Neural progenitor cell (in vitro differentiated cells): ENCODE measurements at regions not wholly inside any gene's neighbourhood (a gene's known extent, or its start where the extent isn't known, plus 50 kb on each side); places are given as distances from the start of the nearest gene placed in this dataset.
A peak's percentile ranks its signal among the peaks of the same experiment; 100 is the strongest.

ENCODE experiments used
- DNase-seq: peaks from one replicate; pipeline ENCODE4 v3.0.0-alpha.2; 2016; ENCODE audit warnings: low spot score
- H2AFZ ChIP-seq: fragments of 200-600 bp; sonication (generic); replicated peaks from 2 replicates; pipeline ENCODE4 v1.6.1; 2016; ENCODE audit warnings: antibody characterized with exemption
- H3F3A ChIP-seq: fragments of 200-600 bp; sonication (generic); 2 replicates; pipeline ENCODE4 v1.6.1; 2016; ENCODE audit warnings: antibody characterized with exemption, low read depth
- H3K27ac ChIP-seq: fragments of 200-600 bp; sonication (generic); 2 replicates; pipeline ENCODE4 v1.5.1; 2016; ENCODE audit warnings: mild to moderate bottlenecking
- H3K27me3 ChIP-seq: fragments of 200-600 bp; sonication (generic); 2 replicates; pipeline ENCODE4 v1.6.1; 2016; ENCODE audit warnings: mild to moderate bottlenecking, moderate library complexity
- H3K36me3 ChIP-seq: fragments of 200-600 bp; sonication (generic); 2 replicates; pipeline ENCODE4 v1.5.1; 2016
- H3K4me1 ChIP-seq: fragments of 200-600 bp; sonication (generic); 2 replicates; pipeline ENCODE4 v1.6.1; 2016; ENCODE audit warnings: mixed run types
- H3K4me2 ChIP-seq: fragments of 200-600 bp; sonication (generic); 2 replicates; pipeline ENCODE4 v1.6.1; 2016
- H3K4me3 ChIP-seq: fragments of 200-600 bp; sonication (generic); 2 replicates; pipeline ENCODE4 v1.5.1; 2016
- H3K79me2 ChIP-seq: fragments of 200-600 bp; sonication (generic); 2 replicates; pipeline ENCODE4 v1.6.1; 2016; ENCODE audit warnings: low read depth
- H3K9ac ChIP-seq: fragments of 200-600 bp; sonication (generic); 2 replicates; pipeline ENCODE4 v1.6.1; 2016
- H3K9me3 ChIP-seq: fragments of 200-600 bp; sonication (generic); 2 replicates; pipeline ENCODE4 v1.5.1; 2016; ENCODE audit warnings: low read depth
- H4K20me1 ChIP-seq: fragments of 200-600 bp; sonication (generic); 2 replicates; pipeline ENCODE4 v1.6.1; 2016; ENCODE audit warnings: low read depth
- H3K27ac Mint-ChIP-seq: 3 replicates; pipeline ENCODE4 v1.8.0; 2021; ENCODE audit warnings: mixed read lengths
- H3K27me3 Mint-ChIP-seq: 2 replicates; pipeline ENCODE4 v1.8.0; 2022; ENCODE audit warnings: low read depth, mild to moderate bottlenecking, inconsistent platforms, moderate library complexity, mixed read lengths; ENCODE audit not compliant: insufficient read depth
- H3K36me3 Mint-ChIP-seq: 3 replicates; pipeline ENCODE4 v1.8.0; 2021; ENCODE audit warnings: mixed read lengths
- H3K4me1 Mint-ChIP-seq: 3 replicates; pipeline ENCODE4 v1.8.0; 2021; ENCODE audit warnings: mixed read lengths
- H3K4me3 Mint-ChIP-seq: 3 replicates; pipeline ENCODE4 v1.8.0; 2021; ENCODE audit warnings: mild to moderate bottlenecking, moderate library complexity, mixed read lengths
- H3K9me3 Mint-ChIP-seq: 3 replicates; pipeline ENCODE4 v1.8.0; 2020; ENCODE audit warnings: mixed read lengths
- EZH2 ChIP-seq: fragments of 200-600 bp; sonication (generic); IDR thresholded peaks from 2 replicates; pipeline ENCODE4 v1.6.1; 2017; ENCODE audit warnings: antibody characterized with exemption, mild to moderate bottlenecking, moderate library complexity
- EZH2phosphoT487 ChIP-seq: fragments of 200-600 bp; sonication (generic); IDR thresholded peaks from 2 replicates; pipeline ENCODE4 v1.6.1; 2017; ENCODE audit warnings: antibody characterized with exemption
- TF ChIP-seq, protein P1 (sequence below): fragments of 200-600 bp; sonication (generic); IDR thresholded peaks from 2 replicates; pipeline ENCODE4 v1.5.1; 2017; ENCODE audit warnings: antibody characterized with exemption, mild to moderate bottlenecking

DNA sequence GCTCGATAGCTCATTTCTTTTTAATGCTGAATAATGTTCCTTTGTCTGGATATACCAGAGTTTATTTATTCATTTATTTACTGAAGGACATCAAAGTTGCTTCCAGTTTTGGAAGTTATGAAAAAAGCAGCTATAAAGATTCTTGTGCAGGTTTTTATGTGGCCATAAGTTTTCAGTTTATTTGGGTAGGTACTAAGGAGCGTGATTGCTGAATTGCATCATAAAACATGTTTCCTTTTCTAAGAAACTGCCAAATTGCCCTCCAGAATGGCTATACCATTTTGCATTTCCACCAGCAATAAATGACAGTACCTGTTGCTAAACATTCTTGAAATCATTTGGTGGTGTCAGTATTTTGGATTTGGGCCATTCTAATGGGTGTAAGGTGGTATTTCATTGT is 1067.7 kb upstream of the SPRY2 start:
- Histone ChIP-seq H3K4me3 (no peak overlapping the region), H3K79me2 (no peaks in the 10 kb centered on the region), H4K20me1 (no peaks in the 10 kb centered on the region), H3K4me2 (no peak overlapping the region), H3K4me1 (no peaks in the 10 kb centered on the region), H3K27ac (no peak overlapping the region), H3K9me3 (no peaks in the 10 kb centered on the region), H2AFZ (no peak overlapping the region), H3K27me3 (no peaks in the 10 kb centered on the region), H3K36me3 (no peaks in the 10 kb centered on the region), H3K9ac (no peak overlapping the region), H3F3A (no peaks in the 10 kb centered on the region)
- H3K27me3 Mint-ChIP-seq, result no peaks in the 10 kb centered on the region
- H3K36me3 Mint-ChIP-seq, result no peaks in the 10 kb centered on the region
- no peaks in the 10 kb centered on the region for H3K4me1 Mint-ChIP-seq
- no peak for DNase-seq
- no peak overlapping the region for H3K27ac Mint-ChIP-seq
- no peak overlapping the region for H3K4me3 Mint-ChIP-seq
- TF ChIP-seq EZH2, result no peak
- TF ChIP-seq EZH2phosphoT487, result no peak
- TF ChIP-seq, protein P1, sequence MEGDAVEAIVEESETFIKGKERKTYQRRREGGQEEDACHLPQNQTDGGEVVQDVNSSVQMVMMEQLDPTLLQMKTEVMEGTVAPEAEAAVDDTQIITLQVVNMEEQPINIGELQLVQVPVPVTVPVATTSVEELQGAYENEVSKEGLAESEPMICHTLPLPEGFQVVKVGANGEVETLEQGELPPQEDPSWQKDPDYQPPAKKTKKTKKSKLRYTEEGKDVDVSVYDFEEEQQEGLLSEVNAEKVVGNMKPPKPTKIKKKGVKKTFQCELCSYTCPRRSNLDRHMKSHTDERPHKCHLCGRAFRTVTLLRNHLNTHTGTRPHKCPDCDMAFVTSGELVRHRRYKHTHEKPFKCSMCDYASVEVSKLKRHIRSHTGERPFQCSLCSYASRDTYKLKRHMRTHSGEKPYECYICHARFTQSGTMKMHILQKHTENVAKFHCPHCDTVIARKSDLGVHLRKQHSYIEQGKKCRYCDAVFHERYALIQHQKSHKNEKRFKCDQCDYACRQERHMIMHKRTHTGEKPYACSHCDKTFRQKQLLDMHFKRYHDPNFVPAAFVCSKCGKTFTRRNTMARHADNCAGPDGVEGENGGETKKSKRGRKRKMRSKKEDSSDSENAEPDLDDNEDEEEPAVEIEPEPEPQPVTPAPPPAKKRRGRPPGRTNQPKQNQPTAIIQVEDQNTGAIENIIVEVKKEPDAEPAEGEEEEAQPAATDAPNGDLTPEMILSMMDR, result no peak
- H3K9me3 Mint-ChIP-seq, result no peaks in the 10 kb centered on the region

- no peaks in the 10 kb centered on the region for H3F3A ChIP-seq
- no peaks in the 10 kb centered on the region for H3K9me3 ChIP-seq
- no peak overlapping the region for H3K27ac ChIP-seq
- H3K27me3 ChIP-seq, result no peaks in the 10 kb centered on the region
- TF ChIP-seq EZH2phosphoT487 (no peak), EZH2 (no peak)
- TF ChIP-seq, protein P1, result no peak
- H3K9ac ChIP-seq, result no peak overlapping the region
- H3K4me3 ChIP-seq, result no peak overlapping the region
- Mint-ChIP-seq H3K27ac (no peak overlapping the region), H3K4me1 (no peaks in the 10 kb centered on the region), H3K4me3 (no peak overlapping the region), H3K36me3 (no peaks in the 10 kb centered on the region), H3K27me3 (no peaks in the 10 kb centered on the region), H3K9me3 (no peaks in the 10 kb centered on the region)
- H3K4me2 ChIP-seq, result no peak overlapping the region
- no peaks in the 10 kb centered on the region for H3K79me2 ChIP-seq
- no peak for DNase-seq
- H4K20me1 ChIP-seq, result no peaks in the 10 kb centered on the region
- no peaks in the 10 kb centered on the region for H3K36me3 ChIP-seq
- no peaks in the 10 kb centered on the region for H3K4me1 ChIP-seq
- peak overlapping the region; percentile 36 for H2AFZ ChIP-seq
Observed at GRCh38 chr13:81406639-81407292, 1065.8 kb upstream of the SPRY2 start.

GRCh38 chr13:81406022-81406421 is 1065.1 kb upstream of the SPRY2 start:
- H3K27me3 ChIP-seq, result no peaks in the 10 kb centered on the region
- no peaks in the 10 kb centered on the region for H3K4me1 ChIP-seq
- Mint-ChIP-seq H3K27me3 (no peaks in the 10 kb centered on the region), H3K4me1 (no peaks in the 10 kb centered on the region), H3K27ac (no peak overlapping the region), H3K9me3 (no peaks in the 10 kb centered on the region), H3K4me3 (no peak overlapping the region), H3K36me3 (no peaks in the 10 kb centered on the region)
- H3K4me3 ChIP-seq, result no peak overlapping the region
- no peak overlapping the region for H3K4me2 ChIP-seq
- no peak overlapping the region for H3K27ac ChIP-seq
- H4K20me1 ChIP-seq, result no peaks in the 10 kb centered on the region
- no peak for TF ChIP-seq EZH2phosphoT487
- TF ChIP-seq, protein P1, result no peak
- H3K79me2 ChIP-seq, result no peaks in the 10 kb centered on the region
- H3K36me3 ChIP-seq, result no peaks in the 10 kb centered on the region
- no peaks in the 10 kb centered on the region for H3K9me3 ChIP-seq
- H3K9ac ChIP-seq, result no peak overlapping the region
- no peak overlapping the region for H2AFZ ChIP-seq
- DNase-seq, result no peak
- no peaks in the 10 kb centered on the region for H3F3A ChIP-seq
